Muscle layer of colon (tissue), 2 donors: ENCODE measurements at regions not wholly inside any gene's neighbourhood (a gene's known extent, or its start where the extent isn't known, plus 50 kb on each side); places are given as distances from the start of the nearest gene placed in this dataset.

Experiments used
- H3K27ac ChIP-seq: one replicate; pipeline ENCODE4 v1.7.0; 2013; ENCODE audit warnings: low read depth, mild to moderate bottlenecking, low read length, moderate library complexity
- H3K27me3 ChIP-seq, 2 donors: one replicate each; pipeline ENCODE4 v1.7.0; 2013; ENCODE audit warnings: low read length in 2 of 2, mild to moderate bottlenecking in 2 of 2; ENCODE audit not compliant: insufficient read depth in 2 of 2, control insufficient read depth in 1 of 2
- H3K36me3 ChIP-seq: one replicate; pipeline ENCODE4 v1.7.0; 2013; ENCODE audit warnings: mild to moderate bottlenecking, low read length; ENCODE audit not compliant: insufficient read depth
- H3K4me1 ChIP-seq: one replicate; pipeline ENCODE4 v1.7.0; 2013; ENCODE audit warnings: mild to moderate bottlenecking, low read length; ENCODE audit not compliant: insufficient read depth
- H3K4me3 ChIP-seq, 2 donors: one replicate each; pipeline ENCODE4 v1.7.0; 2013; ENCODE audit warnings: low read length in 2 of 2, low read depth in 1 of 2, mild to moderate bottlenecking in 1 of 2, moderate library complexity in 1 of 2
- H3K9ac ChIP-seq: one replicate; pipeline ENCODE4 v1.7.0; 2013; ENCODE audit warnings: low read length
- H3K9me3 ChIP-seq: one replicate; pipeline ENCODE4 v1.7.0; 2013; ENCODE audit warnings: mild to moderate bottlenecking, low read length
- donor health status: abdominal sarcoma.
- donor health status: Adenocarcinoma of cecum.

DNA sequence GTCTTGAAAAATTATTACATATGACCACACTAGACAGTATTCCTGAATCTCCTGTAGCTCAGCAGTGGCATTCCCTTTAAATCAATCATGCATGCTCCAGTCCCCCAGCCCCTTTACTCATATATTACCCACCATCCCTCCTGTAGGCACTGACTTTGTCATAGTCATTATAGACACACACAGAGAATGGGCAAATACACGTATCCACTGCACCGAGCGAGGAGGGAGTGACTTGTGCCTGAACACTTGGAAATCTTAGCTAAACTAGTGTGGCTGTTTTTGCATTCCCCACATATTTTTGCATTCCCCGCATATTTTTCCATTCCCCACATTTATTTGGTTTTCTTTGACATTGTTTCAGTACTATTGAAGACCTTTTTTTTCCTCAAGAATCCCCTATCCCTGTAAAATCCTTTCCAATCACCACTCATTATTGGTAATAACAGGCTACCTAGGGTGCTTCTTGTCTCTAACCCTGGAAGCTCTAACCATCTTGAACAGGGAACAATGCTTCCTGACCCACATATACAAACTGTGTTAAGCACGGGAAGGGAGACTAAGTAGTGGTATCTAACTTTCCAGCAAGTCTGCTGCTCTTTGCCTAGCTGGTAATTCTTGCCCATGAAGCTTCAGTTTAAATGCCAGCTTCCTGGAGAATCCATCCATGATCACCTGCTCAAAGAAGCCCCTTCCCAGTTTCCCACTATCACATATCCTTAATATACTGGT, 534.4 kb upstream of the CAMK1G start:
- H3K9ac ChIP-seq: no peak overlapping the region
- H3K4me3 ChIP-seq: no peak overlapping the region
- H3K4me1 ChIP-seq: no peaks in the 10 kb centered on the region
- no peaks in the 10 kb centered on the region for H3K9me3 ChIP-seq
- H3K27ac ChIP-seq: no peak overlapping the region
- no peaks in the 10 kb centered on the region for H3K27me3 ChIP-seq
- no peaks in the 10 kb centered on the region for H3K36me3 ChIP-seq

DNA sequence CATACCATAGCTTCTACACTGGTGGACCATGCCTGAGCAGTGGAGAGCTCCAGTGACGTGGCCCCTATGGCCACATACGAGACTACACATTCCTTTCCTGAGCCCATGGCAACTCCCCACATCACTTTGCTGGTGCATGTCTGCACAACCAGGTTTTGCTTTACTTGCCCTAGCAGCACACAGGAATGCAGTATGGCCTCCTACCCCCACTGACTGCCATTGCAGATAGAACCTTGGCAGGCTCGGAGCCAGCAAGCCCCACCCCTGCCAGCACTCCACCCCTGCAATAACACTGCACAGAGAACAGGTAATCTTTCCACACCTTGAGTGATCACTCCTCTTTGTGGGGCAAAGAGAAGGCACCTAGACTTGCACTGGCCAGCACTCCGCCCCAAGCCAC, 531.9 kb upstream of the CAMK1G start:
- H3K36me3 ChIP-seq: no peaks in the 10 kb centered on the region
- no peaks in the 10 kb centered on the region for H3K27me3 ChIP-seq
- H3K4me3 ChIP-seq: no peak overlapping the region
- no peak overlapping the region for H3K27ac ChIP-seq
- H3K9me3 ChIP-seq: no peaks in the 10 kb centered on the region
- no peak overlapping the region for H3K9ac ChIP-seq
- no peaks in the 10 kb centered on the region for H3K4me1 ChIP-seq

DNA sequence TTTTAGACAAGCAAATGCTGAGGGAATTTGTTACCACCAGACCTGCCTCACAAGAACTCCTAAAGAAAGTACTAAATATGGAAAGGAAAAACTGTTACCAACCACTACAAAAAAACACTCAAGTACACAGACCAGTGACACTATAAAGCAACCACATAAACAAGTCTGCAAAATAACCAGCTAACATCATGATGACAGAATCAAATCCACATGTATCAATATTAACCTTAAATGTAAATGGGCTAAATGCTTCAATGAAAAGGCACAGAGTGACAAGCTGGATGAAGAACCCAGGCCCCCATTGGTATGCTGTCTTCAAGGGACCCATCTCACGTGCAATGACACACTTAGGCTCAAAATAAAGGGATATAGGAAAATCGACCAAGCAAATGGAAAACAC, 529.9 kb upstream of the CAMK1G start:
- Histone ChIP-seq H3K27me3 (no peaks in the 10 kb centered on the region), H3K4me1 (no peaks in the 10 kb centered on the region), H3K4me3 (no peak overlapping the region), H3K9ac (no peak overlapping the region), H3K27ac (no peak overlapping the region), H3K36me3 (no peaks in the 10 kb centered on the region), H3K9me3 (no peaks in the 10 kb centered on the region)

DNA sequence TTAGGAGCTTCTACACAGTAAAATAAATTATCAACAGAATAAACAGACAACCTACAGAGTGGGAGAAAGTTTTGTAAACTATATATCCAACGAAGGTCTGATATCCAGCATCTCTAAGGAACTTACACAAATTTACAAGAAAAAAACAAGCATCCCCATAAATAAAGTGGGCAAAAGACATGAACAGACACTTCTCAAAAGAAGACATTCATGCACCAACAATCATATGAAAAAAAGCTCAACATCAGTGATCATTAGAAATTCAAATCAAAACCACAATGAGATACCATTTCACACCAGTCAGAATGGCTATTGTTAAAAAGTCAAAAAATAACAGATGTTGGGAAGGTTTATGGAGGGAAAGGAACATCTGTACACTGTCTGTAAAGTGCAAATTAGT, 526.4 kb upstream of the CAMK1G start:
- Histone ChIP-seq H3K27me3 (no peaks in the 10 kb centered on the region), H3K9me3 (no peaks in the 10 kb centered on the region), H3K36me3 (no peaks in the 10 kb centered on the region), H3K9ac (no peak overlapping the region), H3K4me1 (peaks cover 16% of the 10 kb centered on the region), H3K4me3 (no peak overlapping the region), H3K27ac (no peak overlapping the region)

DNA sequence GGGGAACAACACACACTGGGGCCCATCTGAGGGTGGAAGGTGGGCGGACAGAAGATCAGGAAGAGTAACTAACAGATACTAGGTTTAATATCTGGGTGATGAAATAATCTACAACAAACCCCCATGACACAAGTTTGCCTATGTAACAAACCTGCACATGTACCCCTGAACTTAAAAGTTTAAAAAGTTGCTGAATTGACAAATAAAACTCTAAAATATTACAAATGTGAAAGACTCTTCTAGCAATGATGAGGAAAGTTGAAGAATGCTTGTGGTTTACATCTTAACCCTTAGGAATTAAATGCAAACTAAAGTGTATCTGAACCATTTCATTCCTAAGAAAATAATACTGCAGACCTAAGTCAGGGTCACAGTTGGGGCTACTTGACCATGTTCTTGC, 525.6 kb upstream of the CAMK1G start:
- H3K4me1 ChIP-seq: peaks cover 21% of the 10 kb centered on the region
- H3K9ac ChIP-seq: no peak overlapping the region
- H3K27ac ChIP-seq: no peak overlapping the region
- no peaks in the 10 kb centered on the region for H3K27me3 ChIP-seq
- H3K9me3 ChIP-seq: no peaks in the 10 kb centered on the region
- H3K4me3 ChIP-seq: no peak overlapping the region
- H3K36me3 ChIP-seq: no peaks in the 10 kb centered on the region

DNA sequence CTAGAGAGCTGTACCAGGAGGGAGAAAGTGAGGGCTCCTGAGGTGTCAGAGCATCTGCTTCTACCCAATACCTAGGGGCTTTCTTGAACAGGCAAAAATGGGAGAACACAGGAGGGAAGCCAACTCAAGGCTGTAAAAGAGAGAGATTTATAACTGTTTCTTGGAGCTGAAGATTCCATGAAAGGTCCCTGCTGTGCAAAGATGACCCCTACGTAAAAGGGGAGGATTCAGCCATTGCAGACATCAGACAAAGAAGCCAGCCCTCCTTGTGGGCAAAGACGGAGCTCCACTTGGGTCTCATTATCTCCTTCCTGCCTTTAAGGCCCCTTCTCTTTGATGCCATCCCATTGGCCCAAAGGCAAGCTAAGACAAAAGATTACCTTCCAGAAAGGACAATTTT, 524.1 kb upstream of the CAMK1G start:
- Histone ChIP-seq H3K9ac (no peak overlapping the region), H3K4me3 (no peak overlapping the region), H3K9me3 (no peaks in the 10 kb centered on the region), H3K36me3 (no peaks in the 10 kb centered on the region), H3K27me3 (no peaks in the 10 kb centered on the region), H3K27ac (no peak overlapping the region), H3K4me1 (peaks cover 27% of the 10 kb centered on the region)

DNA sequence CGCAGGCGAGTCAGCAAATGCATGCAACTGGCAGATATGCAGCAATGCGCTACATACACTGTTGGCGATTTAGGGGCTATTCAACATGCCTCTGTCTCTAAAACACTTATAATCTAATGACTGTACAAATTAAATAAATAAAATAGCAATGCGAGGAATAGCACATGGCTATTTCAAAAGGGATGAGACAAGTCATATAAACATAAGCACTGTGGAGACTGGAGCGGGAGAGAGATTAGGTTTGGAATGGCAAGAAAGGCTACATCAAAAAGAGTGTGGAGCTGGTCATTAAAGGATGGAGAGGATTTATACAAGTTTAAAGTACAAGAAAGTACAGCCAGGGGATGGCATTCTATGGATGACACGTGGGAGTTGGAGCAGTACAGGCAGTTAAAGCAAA, 523.5 kb upstream of the CAMK1G start:
- Histone ChIP-seq H3K36me3 (no peaks in the 10 kb centered on the region), H3K9me3 (no peaks in the 10 kb centered on the region), H3K4me1 (peaks cover 27% of the 10 kb centered on the region), H3K27me3 (no peaks in the 10 kb centered on the region), H3K4me3 (no peak overlapping the region), H3K9ac (no peak overlapping the region), H3K27ac (no peak overlapping the region)

DNA sequence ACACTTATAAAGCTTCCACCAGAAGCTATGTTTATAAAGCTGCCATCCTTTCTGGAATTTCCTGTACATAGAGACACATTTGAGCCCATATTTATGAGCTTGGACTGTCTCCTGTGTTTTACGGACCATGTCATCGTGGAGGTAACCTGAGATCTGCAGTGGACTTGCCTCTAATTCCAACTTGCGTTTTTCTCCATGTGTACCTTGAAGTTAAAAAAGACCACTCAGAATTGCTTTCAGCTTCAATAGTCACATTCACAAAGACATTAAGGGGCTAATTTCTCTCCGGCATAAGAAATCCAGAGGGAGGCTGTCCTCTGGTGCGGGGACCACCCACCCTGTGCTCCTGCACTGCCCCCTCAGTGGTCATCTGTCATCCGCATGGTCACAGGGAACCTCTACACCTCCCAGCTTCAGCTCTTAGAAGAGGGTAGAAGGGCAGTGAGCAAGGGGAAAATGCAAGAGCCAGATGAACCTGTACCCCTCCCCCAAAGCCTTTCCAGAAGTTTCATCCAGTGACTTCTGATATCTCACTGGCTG, 521.4 kb upstream of the CAMK1G start:
- Histone ChIP-seq H3K27me3 (no peaks in the 10 kb centered on the region), H3K4me3 (no peak overlapping the region), H3K9ac (no peak overlapping the region), H3K27ac (no peak overlapping the region), H3K9me3 (no peaks in the 10 kb centered on the region), H3K4me1 (peaks cover 27% of the 10 kb centered on the region), H3K36me3 (no peaks in the 10 kb centered on the region)

DNA sequence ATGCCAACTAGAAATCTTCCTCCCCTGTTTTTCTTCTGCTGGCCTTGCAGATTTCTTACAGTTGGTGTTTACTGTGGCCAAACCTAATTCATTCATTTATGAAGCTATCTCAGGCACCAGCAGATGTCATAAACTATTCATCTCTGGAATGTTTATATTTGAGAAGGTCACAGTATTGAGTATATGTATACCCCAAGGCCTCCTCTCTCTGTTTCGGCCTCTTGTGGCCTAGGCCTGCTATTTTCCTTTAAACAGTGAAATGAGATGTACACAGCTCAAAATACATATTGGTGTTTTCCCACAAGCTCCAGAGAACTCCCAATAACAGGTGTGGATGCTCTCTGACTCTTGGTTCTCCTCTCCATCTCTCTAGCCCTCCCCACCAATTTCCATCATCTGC, 520.7 kb upstream of the CAMK1G start:
- Histone ChIP-seq H3K36me3 (no peaks in the 10 kb centered on the region), H3K27ac (no peak overlapping the region)

DNA sequence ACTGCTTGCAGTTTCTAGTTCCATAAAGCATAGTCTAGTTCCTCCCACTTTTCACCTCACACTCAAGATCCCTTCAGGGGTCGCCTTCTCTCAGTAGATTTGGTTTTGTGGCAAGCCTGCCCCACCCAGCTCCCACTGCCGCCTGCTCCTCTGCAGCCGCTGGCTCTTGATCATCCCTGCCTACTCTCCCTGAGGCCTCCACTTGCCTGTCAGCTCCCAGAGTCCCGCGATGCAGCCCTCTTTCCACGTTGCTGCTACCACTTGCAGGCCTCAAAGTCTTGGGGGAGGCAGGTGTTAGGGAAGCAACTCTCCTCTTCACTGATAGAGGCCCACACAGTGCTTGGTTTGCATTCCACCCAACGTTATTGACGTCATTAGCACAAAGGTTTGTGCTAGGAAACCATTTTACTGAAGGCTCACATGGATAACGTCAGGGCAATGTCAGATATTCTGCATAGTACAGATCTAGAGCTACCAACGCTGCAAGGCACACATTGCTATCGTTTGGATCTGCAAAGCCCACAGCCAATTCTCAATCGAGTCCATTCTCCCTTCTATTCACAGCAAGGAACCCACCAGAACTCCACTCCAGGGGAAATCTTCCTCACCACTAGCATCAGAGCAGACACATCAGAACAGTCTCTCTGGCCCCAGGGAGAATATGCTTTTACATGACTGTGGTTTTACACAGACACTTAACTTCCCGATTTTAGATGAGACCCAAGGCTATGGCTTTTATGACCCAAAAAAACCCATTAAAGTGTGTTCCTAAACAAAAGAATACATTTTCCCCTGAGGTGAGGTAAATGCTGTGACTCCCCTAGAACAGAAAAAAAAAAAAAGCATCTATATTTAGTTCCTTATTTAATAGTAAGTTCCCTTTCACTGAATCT, 519.5 kb upstream of the CAMK1G start:
- no peaks in the 10 kb centered on the region for H3K36me3 ChIP-seq
- peaks cover 27% of the 10 kb centered on the region for H3K4me1 ChIP-seq
- no peaks in the 10 kb centered on the region for H3K9me3 ChIP-seq
- no peak overlapping the region for H3K4me3 ChIP-seq
- H3K9ac ChIP-seq: no peak overlapping the region
- H3K27ac ChIP-seq: no peak overlapping the region
- no peaks in the 10 kb centered on the region for H3K27me3 ChIP-seq

More for the DNA sequence above, 520.7 kb upstream of the CAMK1G start:
- Histone ChIP-seq H3K27me3 (no peaks in the 10 kb centered on the region), H3K9me3 (no peaks in the 10 kb centered on the region), H3K4me3 (no peak overlapping the region), H3K4me1 (peaks cover 27% of the 10 kb centered on the region), H3K9ac (no peak overlapping the region)

DNA sequence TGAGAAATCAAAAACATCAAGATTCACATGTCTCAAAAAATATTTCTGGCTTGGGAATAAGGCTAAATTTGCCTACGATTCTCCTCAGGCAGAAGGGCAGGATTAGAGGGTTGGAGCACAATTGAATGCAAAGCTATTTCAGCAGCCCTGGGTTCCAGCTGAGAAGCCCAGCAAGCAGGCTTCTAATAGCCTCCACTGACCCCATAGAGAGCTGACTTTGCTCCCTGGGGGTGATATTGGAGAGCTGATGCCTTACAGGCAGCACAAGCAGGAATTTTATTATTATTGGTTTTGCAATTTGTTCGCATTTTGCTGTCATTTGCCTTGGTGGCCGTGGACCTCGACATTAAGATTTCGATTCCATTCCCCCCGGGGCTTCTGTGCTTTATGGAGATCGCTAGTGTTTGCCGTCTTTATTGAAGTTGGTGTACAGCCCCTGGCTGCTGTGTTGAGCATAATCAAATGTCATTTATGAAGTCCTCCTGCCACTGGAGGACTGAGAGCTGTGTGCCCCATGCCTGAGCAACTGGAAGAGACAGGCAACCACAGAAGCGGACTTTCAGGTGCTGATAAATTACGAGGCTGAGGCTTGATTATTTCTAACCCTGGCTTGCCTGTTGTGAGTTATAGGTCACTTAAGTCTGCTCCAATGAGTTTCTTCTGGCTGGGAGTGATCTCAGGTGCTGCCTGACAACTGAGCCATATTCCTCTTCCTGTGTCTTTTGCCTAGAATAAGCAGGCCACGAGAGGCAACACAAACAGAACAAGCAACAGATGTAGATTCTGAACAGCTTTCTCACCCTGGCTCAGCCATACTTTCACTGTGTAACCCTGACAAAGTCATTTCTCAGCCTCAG, 518.4 kb upstream of the CAMK1G start:
- H3K27ac ChIP-seq: no peak overlapping the region
- H3K36me3 ChIP-seq: no peaks in the 10 kb centered on the region
- peaks cover 27% of the 10 kb centered on the region for H3K4me1 ChIP-seq
- H3K9me3 ChIP-seq: no peaks in the 10 kb centered on the region
- H3K9ac ChIP-seq: no peak overlapping the region
- no peak overlapping the region for H3K4me3 ChIP-seq
- H3K27me3 ChIP-seq: no peaks in the 10 kb centered on the region
